Heart right ventricle (tissue), 16 donors: ENCODE measurements at regions not wholly inside any gene's neighbourhood (a gene's known extent, or its start where the extent isn't known, plus 50 kb on each side); places are given as distances from the start of the nearest gene placed in this dataset.

Source experiments
- ATAC-seq, 8 donors: fragments of 200-7000 bp; cut with Tn5 transposase; one replicate each; pipeline ENCODE4 v1.9.1; 2020; ENCODE audit warnings: mild to moderate bottlenecking in 8 of 8, moderate library complexity in 8 of 8, moderate number of reproducible peaks in 1 of 8
- DNase-seq, 2 donors: peaks; one replicate each; pipeline ENCODE4 v3.0.0-alpha.2; 2020
- H3K27ac ChIP-seq, 10 donors: fragments of 200-600 bp; sonication (generic) in 2 of 10; one replicate each; pipeline versions ENCODE4 v1.5.0 to v1.8.0; 2020 to 2022; ENCODE audit warnings: mild to moderate bottlenecking in 3 of 10
- H3K27me3 ChIP-seq, 7 donors: fragments of 200-600 bp; one replicate each; pipeline ENCODE4 v1.8.0; 2021 to 2022; ENCODE audit warnings: mild to moderate bottlenecking in 2 of 7
- H3K36me3 ChIP-seq, 9 donors: fragments of 200-600 bp; sonication (generic) in 1 of 9; one replicate each; pipeline versions ENCODE4 v1.5.0 to v1.8.0; 2020 to 2022; ENCODE audit warnings: mild to moderate bottlenecking in 2 of 9
- H3K4me1 ChIP-seq, 9 donors: fragments of 200-600 bp; sonication (generic) in 1 of 9; one replicate each; pipeline versions ENCODE4 v1.5.0 to v1.8.0; 2020 to 2022; ENCODE audit warnings: mild to moderate bottlenecking in 4 of 9
- H3K4me3 ChIP-seq, 10 donors: fragments of 200-600 bp; sonication (generic) in 2 of 10; one replicate each; pipeline versions ENCODE4 v1.5.0 to v1.8.0; 2020 to 2022; ENCODE audit warnings: mild to moderate bottlenecking in 7 of 10, moderate library complexity in 2 of 10
- H3K9me3 ChIP-seq, 11 donors: fragments of 200-600 bp in 10 of 11; sonication (generic) in 2 of 11; one replicate each; pipeline versions ENCODE4 v1.5.0 to v1.8.0; 2013 to 2022; ENCODE audit warnings: mild to moderate bottlenecking in 2 of 11, control low read depth in 1 of 11, moderate library complexity in 1 of 11
- CTCF ChIP-seq, 9 donors: fragments of 200-600 bp; sonication (generic) in 2 of 9; IDR thresholded peaks; one replicate each; pipeline versions ENCODE4 v1.5.0 to v1.8.0; 2021 to 2022; ENCODE audit warnings: antibody characterized with exemption in 9 of 9, mild to moderate bottlenecking in 5 of 9, moderate library complexity in 1 of 9
- WGBS, 2 donors: extraction: QIAGEN DNeasy Blood & Tissue Kit; methylation state at CpG; one replicate each; pipeline ENCODE4 v1.1.7; 2013; ENCODE audit warnings: inconsistent platforms in 1 of 2; 5-methylcytosine and 5-hydroxymethylcytosine counted together
- intact Hi-C, 10 donors: fragments of 100-400 bp; cut with DNase I; formaldehyde crosslinking; loops; one replicate each; pipeline versions ENCODE4 v1.11.1 to v1.14.2; 2022
- donor health status: Arrhythmogenic right ventricular cardiomyopathy.
- donor health status: ischemic (EF 13 %, LVEDD 7.1; RV severe dilation, severe dysfunction).
- donor health status: healthy with polysubstance abuse.
- donor health status: DM: no; HTN: yes; CAD: no.
- donor health status: DM: no; HTN: no; CAD: no.
- donor health status: ischemic (EF 25% LVEDD 6.9; RV normal size, moderate dysfunction).
- donor health status: ischemic (EF 25% LVEDD 5.7; RV mildly dilated, moderate dysfunction).
- donor health status: healthy.
- donor health status: DM: yes; HTN: yes; CAD: no.
- donor health status: Ischemic cardiomyopathy.
- donor health status: ischemic (EF 35%, LVEDD 5.7; RV mildly dilated, moderate dysfunction).
- donor health status: nonischemic (EF 11% LVEDD 7.7; RV severe dilation, severe dysfunction).
- donor health status: DM: yes; HTN: yes; CAD: no.
- donor health status: PGD.
- donor health status: ischemic (EF 29% LVEDD 5.4; RV normal size, mild dysfunction).
- donor health status: nonischemic (EF 23%, LVEDD 6.1; RV moderate dilation, normal function).

GRCh38 chr12:41795910-41796309 lies 348.8 kb downstream of the GXYLT1 start:
- peaks cover 0 to 22% (median 7%) of the 10 kb centered on the region in 11 donors for H3K9me3 ChIP-seq
- no peak for TF ChIP-seq CTCF (IDR thresholded peaks at IDR 0.05)
- intact Hi-C loops: no loop called here
- ATAC-seq (no peak), DNase-seq (no peak)
- no peaks in the 10 kb centered on the region for H3K36me3 ChIP-seq
- H3K4me1 ChIP-seq: peaks cover 0 to 17% (median 4%) of the 10 kb centered on the region in 9 donors
- no peaks in the 10 kb centered on the region for H3K27me3 ChIP-seq
- WGBS, 2 donors: 84 to 85% methylated on average over 5 of the region's 5 CpGs
- no peak overlapping the region for H3K27ac ChIP-seq
- no peak overlapping the region for H3K4me3 ChIP-seq

GRCh38 chr12:41795051-41795600 lies 349.5 kb downstream of the GXYLT1 start:
- peak in 1 of 8 donors; percentile 7 for ATAC-seq
- intact Hi-C loops: no loop called here

GRCh38 chr12:41794336-41794735 lies 350.3 kb downstream of the GXYLT1 start:
- Histone ChIP-seq H3K36me3 (no peaks in the 10 kb centered on the region), H3K9me3 (peaks cover 0 to 36% (median 13%) of the 10 kb centered on the region in 11 donors), H3K27ac (no peak overlapping the region), H3K4me1 (peaks cover 0 to 17% (median 4%) of the 10 kb centered on the region in 9 donors), H3K4me3 (no peak overlapping the region), H3K27me3 (no peaks in the 10 kb centered on the region)
- DNase-seq: no peak
- intact Hi-C loops: no loop called here
- ATAC-seq: no peak
- WGBS, 2 donors: 28 to 42% methylated on average over 2 of the region's 2 CpGs
- TF ChIP-seq CTCF (IDR thresholded peaks at IDR 0.05): no peak

More at GRCh38 chr12:41795051-41795600, 349.5 kb downstream of the GXYLT1 start:
- Histone ChIP-seq H3K27me3 (no peaks in the 10 kb centered on the region), H3K4me1 (peaks cover 0 to 17% (median 4%) of the 10 kb centered on the region in 9 donors), H3K9me3 (peaks cover 0 to 30% (median 13%) of the 10 kb centered on the region in 11 donors), H3K27ac (no peak overlapping the region), H3K4me3 (no peak overlapping the region), H3K36me3 (no peaks in the 10 kb centered on the region)
- DNase-seq: no peak
- WGBS, 2 donors: 48 to 54% methylated on average over 8 of the region's 8 CpGs
- TF ChIP-seq CTCF (IDR thresholded peaks at IDR 0.05): no peak

GRCh38 chr12:41784957-41785356 lies 359.7 kb downstream of the GXYLT1 start:
- no peak for ATAC-seq
- WGBS, 2 donors: 88 to 91% methylated on average over 2 of the region's 2 CpGs

More at GRCh38 chr12:41784957-41785356, 359.7 kb downstream of the GXYLT1 start:
- Histone ChIP-seq H3K27ac (no peak overlapping the region), H3K9me3 (peaks cover 0 to 5% (median 0%) of the 10 kb centered on the region in 11 donors), H3K4me1 (no peaks in the 10 kb centered on the region), H3K27me3 (no peaks in the 10 kb centered on the region), H3K4me3 (no peak overlapping the region), H3K36me3 (no peaks in the 10 kb centered on the region)
- TF ChIP-seq CTCF (IDR thresholded peaks at IDR 0.05): no peak
- no peak for DNase-seq
- intact Hi-C loops: no loop called here
